ENCODE measurements at regions not wholly inside any gene's neighbourhood (a gene's known extent, or its start where the extent isn't known, plus 50 kb on each side); places are given as distances from the start of the nearest gene placed in this dataset.
A peak's percentile ranks its signal among the peaks of the same experiment; 100 is the strongest.

- no peak for DNase-seq (ENCODE audit: low spot score)
Measured at GRCh38 chr2:61722318-61722717, 131.5 kb downstream of the FAM161A start.

GRCh38 chr2:61721382-61721781 is 132.5 kb downstream of the FAM161A start:
- no peak for DNase-seq (ENCODE audit: low spot score)

GRCh38 chr2:61720911-61721310 is 132.9 kb downstream of the FAM161A start:
- DNase-seq (ENCODE audit: low spot score) = no peak

GRCh38 chr2:61718965-61719364 is 134.9 kb downstream of the FAM161A start:
- DNase-seq (ENCODE audit: low spot score) = no peak

- no peak for DNase-seq (ENCODE audit: low spot score)
Measured at GRCh38 chr2:61715506-61715905, 138.4 kb downstream of the FAM161A start.

- DNase-seq (ENCODE audit: low spot score) = no peak
Measured at GRCh38 chr2:61714210-61714609, 139.7 kb downstream of the FAM161A start.

- DNase-seq (ENCODE audit: low spot score) = no peak
Measured at GRCh38 chr2:61713457-61713856, 140.4 kb downstream of the FAM161A start.

- no peak for DNase-seq (ENCODE audit: low spot score)
Measured at GRCh38 chr2:61712060-61712459, 141.8 kb downstream of the FAM161A start.

GRCh38 chr2:61710711-61711110 is 143.1 kb downstream of the FAM161A start:
- DNase-seq (ENCODE audit: low spot score) = no peak

GRCh38 chr2:61707984-61708852 is 145.6 kb downstream of the FAM161A start:
- DNase-seq (ENCODE audit: low spot score) = no peak

- no peak for DNase-seq (ENCODE audit: low spot score)
Measured at GRCh38 chr2:61705625-61706024, 148.2 kb downstream of the FAM161A start.

GRCh38 chr2:61704364-61704763 is 149.5 kb downstream of the FAM161A start:
- DNase-seq (ENCODE audit: low spot score) = no peak

GRCh38 chr2:61702088-61702467 is 151.8 kb downstream of the FAM161A start:
- no peak for DNase-seq (ENCODE audit: low spot score)

- DNase-seq (ENCODE audit: low spot score) = no peak
Measured at GRCh38 chr2:61700464-61700863, 153.4 kb downstream of the FAM161A start.

GRCh38 chr2:61694312-61695274 is 156.4 kb upstream of the XPO1 start:
- peak; percentile 99 for DNase-seq (ENCODE audit: low spot score)

- no peak for DNase-seq (ENCODE audit: low spot score)
Measured at GRCh38 chr2:61693744-61694143, 155.6 kb upstream of the XPO1 start.

GRCh38 chr2:61690078-61690596 is 152.0 kb upstream of the XPO1 start:
- no peak for DNase-seq (ENCODE audit: low spot score)

- peak; percentile 36 for DNase-seq (ENCODE audit: low spot score)
Measured at GRCh38 chr2:61689568-61689967, 151.4 kb upstream of the XPO1 start.

GRCh38 chr2:61688369-61689334 is 150.5 kb upstream of the XPO1 start:
- no peak for DNase-seq (ENCODE audit: low spot score)

GRCh38 chr2:61679096-61679495 is 140.9 kb upstream of the XPO1 start:
- no peak for DNase-seq (ENCODE audit: low spot score)

- no peak for DNase-seq (ENCODE audit: low spot score)
Measured at GRCh38 chr2:61677942-61678341, 139.8 kb upstream of the XPO1 start.
